ENCODE measurements at regions not wholly inside any gene's neighbourhood (a gene's known extent, or its start where the extent isn't known, plus 50 kb on each side); places are given as distances from the start of the nearest gene placed in this dataset.
"Not testable (repeated sequence)": the region's sequence is repeated elsewhere in the genome, so short reads cannot be mapped to it uniquely, and the experiment has no call there.

DNA sequence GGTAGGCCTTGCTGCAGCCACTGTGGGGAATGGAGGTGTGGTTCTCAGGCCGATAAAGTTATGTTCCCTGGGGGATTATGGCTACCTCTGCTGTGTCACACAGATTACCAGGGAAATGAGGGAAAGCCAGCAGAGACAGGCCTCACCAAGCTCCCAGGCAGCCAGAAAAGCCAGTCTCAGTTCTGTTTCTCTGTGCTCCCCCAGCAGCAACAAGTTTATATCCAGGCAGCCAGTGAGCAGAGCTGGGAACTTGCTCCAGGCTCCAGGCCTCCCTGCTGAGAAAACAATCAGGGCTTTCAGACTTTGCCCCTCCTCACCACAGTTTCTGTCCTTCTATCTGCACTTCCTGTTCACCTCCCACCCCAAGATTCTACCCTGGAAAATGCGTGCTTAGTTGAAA, 596.6 kb upstream of the GYPC start:
- DNase-seq (ENCODE audit: low read depth, low spot score): no peak
- H3K4me3 ChIP-seq (ENCODE audit: low read length): no peak overlapping the region

DNA sequence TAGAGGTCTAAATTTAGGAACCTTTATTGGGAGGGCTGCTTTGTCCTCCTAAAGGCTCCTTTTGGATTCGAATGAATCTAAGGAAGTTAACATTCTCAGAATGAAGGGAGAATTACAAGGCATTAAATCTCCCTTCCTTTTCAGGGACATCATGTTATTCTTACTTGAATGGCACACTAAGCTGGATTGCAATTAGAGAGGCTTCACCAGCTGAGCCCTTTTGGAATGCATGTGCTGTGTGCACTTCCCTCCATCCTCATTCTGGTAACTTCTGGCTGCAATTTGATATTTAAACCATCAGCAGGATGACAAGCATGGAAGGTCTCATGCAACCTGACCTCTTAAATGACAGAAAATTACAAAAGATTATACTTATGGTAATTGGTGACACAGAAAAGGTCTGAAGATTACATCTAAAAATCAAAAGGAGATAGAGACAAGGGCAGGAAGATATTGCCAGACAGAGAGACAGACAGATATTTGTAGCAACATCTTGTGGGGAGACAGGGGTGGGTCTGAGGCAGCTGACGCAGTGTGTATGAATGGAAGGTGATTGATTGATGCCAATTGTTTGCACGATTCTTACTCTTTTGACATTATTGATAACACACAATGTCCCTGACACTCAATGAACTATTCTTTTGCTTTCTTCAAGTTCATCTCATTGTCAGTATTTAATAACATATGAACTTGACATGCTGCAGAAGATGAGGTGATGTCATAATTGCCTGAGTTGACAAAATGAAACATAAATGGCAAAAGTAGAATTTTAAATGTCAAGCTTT, 570.8 kb upstream of the GYPC start:
- no peak overlapping the region for H3K4me3 ChIP-seq (ENCODE audit: low read length)
- no peak for DNase-seq (ENCODE audit: low read depth, low spot score)

GRCh38 chr2:126100962-126101361, 555.0 kb upstream of the GYPC start:
- no peak overlapping the region for H3K4me3 ChIP-seq (ENCODE audit: low read length)
- no peak for DNase-seq (ENCODE audit: low read depth, low spot score)

DNA sequence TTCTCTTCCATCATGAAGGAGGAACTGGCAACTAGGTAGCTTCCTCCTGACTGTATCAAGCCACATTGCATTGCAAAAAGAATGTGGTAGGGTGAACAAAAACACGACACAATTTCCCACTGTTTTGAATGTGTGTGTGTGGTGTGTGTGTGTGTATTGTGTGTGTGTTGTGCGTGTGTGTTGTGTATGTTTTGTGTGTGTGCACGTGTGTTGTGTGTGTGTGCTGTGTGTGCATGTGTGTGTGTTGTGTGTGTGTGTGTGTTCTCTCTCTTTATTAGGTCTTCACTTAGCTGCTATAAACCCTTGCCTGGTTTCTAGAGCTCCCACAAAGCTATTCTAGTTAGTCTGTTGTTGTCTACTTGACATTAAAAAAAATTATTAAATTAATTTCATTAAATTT, 550.0 kb upstream of the GYPC start:
- DNase-seq (ENCODE audit: low read depth, low spot score): no peak
- H3K4me3 ChIP-seq (ENCODE audit: low read length): no peak overlapping the region

GRCh38 chr2:126107883-126108282, 548.1 kb upstream of the GYPC start:
- no peak for DNase-seq (ENCODE audit: low read depth, low spot score)
- no peak overlapping the region for H3K4me3 ChIP-seq (ENCODE audit: low read length)

GRCh38 chr2:126115975-126116374, 540.0 kb upstream of the GYPC start:
- no peak for DNase-seq (ENCODE audit: low read depth, low spot score)
- H3K4me3 ChIP-seq (ENCODE audit: low read length): no peak overlapping the region

DNA sequence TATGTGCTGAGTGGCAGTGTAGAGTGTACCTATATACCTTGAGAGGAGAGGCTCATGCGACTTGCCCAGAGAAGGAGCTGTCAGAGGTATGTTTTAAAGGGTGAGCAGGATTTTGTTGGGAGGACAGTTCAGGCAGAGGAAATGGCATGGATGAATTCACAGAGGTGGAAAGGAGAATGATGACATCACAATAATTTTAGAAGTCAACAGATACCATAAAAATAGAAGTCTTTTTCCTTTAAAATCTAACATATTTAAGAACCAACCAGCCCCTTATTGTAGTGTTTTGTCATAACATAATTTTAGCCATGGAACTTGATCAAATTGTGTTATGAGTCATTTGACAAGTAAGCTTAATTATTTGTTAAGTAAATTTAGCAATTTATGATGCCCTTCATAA, 538.1 kb upstream of the GYPC start:
- no peak overlapping the region for H3K4me3 ChIP-seq (ENCODE audit: low read length)
- DNase-seq (ENCODE audit: low read depth, low spot score): no peak

- no peak overlapping the region for H3K4me3 ChIP-seq (ENCODE audit: low read length)
- no peak for DNase-seq (ENCODE audit: low read depth, low spot score)
Observed at GRCh38 chr2:126145752-126146151, 510.2 kb upstream of the GYPC start.

DNA sequence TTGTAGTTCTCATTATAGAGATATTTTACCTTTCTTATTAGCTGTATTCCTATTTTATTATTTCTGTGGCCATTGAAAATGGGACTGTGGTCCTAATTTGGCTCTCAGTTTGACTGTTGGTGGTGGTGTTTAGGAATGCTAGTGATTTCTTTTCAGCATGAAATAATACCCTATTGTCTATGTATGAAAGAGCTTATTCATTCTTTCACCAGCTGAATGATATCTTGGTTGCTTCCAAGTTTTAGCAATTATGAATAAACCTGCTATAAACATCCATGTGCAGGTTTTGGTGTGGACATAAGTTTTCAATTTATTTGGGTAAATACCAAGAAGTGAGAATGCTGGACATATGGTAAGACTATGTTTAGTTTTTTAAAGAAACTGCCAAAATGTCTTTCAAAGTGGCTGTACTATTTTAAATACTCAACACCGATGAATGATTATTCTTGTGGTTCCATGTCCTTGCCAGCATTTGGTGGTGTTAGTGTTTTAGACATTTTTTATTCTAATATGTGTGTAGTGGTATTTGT, 501.6 kb upstream of the GYPC start:
- no peak for DNase-seq (ENCODE audit: low read depth, low spot score)
- H3K4me3 ChIP-seq (ENCODE audit: low read length): no peak overlapping the region

- DNase-seq (ENCODE audit: low read depth, low spot score): not testable (repeated sequence)
Observed at GRCh38 chr2:126160950-126161349, 495.0 kb upstream of the GYPC start.

GRCh38 chr2:126172631-126173184, 483.2 kb upstream of the GYPC start:
- no peak overlapping the region for H3K4me3 ChIP-seq (ENCODE audit: low read length)
- no peak for DNase-seq (ENCODE audit: low read depth, low spot score)

More at GRCh38 chr2:126160950-126161349, 495.0 kb upstream of the GYPC start:
- H3K4me3 ChIP-seq (ENCODE audit: low read length): not testable (repeated sequence)

GRCh38 chr2:126175222-126175621, 480.7 kb upstream of the GYPC start:
- no peak overlapping the region for H3K4me3 ChIP-seq (ENCODE audit: low read length)
- DNase-seq (ENCODE audit: low read depth, low spot score): no peak

DNA sequence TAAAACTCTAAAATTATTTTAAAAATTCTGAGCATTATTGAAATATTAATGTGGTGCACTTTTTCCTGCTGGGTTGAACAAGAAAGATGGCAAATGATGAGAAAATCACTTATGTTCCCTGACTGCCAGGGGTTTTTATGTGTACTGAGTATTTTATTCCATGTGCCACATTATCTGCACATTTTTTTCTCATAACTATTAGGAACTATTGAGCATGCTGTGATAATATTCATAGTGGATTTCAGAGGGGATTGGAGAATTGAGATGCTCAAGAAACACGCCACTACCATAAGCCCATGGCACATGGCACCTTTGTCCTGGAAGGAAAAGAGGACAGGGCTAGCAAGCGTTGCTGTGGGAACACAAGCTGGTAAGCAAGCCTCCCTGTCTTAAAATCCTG, 478.5 kb upstream of the GYPC start:
- no peak for DNase-seq (ENCODE audit: low read depth, low spot score)
- no peak overlapping the region for H3K4me3 ChIP-seq (ENCODE audit: low read length)

- no peak overlapping the region for H3K4me3 ChIP-seq (ENCODE audit: low read length)
- DNase-seq (ENCODE audit: low read depth, low spot score): no peak
Observed at GRCh38 chr2:126187668-126188067, 468.3 kb upstream of the GYPC start.

GRCh38 chr2:126189527-126189926, 466.4 kb upstream of the GYPC start:
- H3K4me3 ChIP-seq (ENCODE audit: low read length): no peak overlapping the region
- no peak for DNase-seq (ENCODE audit: low read depth, low spot score)

- no peak for DNase-seq (ENCODE audit: low read depth, low spot score)
- no peak overlapping the region for H3K4me3 ChIP-seq (ENCODE audit: low read length)
Observed at GRCh38 chr2:126200538-126200937, 455.4 kb upstream of the GYPC start.

DNA sequence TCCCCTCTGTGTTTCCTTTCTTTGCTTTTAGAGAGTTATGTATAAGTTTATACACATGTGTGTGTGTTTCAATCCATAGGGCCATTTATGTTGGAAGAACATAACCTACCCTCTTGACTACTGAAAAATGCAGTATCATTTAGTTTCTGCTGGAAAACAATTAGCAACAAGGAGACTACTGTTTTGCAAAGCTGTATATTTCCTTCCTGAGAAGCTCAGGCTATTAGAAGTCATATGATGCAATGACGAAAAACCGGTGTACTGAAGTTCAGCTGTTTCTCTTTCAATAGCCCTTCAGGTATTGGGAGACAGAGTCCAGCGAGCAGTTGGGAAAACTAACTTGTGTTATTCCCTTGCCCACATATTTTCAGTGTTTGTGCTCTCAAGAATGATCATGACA, 447.7 kb upstream of the GYPC start:
- no peak for DNase-seq (ENCODE audit: low read depth, low spot score)
- no peak overlapping the region for H3K4me3 ChIP-seq (ENCODE audit: low read length)

DNA sequence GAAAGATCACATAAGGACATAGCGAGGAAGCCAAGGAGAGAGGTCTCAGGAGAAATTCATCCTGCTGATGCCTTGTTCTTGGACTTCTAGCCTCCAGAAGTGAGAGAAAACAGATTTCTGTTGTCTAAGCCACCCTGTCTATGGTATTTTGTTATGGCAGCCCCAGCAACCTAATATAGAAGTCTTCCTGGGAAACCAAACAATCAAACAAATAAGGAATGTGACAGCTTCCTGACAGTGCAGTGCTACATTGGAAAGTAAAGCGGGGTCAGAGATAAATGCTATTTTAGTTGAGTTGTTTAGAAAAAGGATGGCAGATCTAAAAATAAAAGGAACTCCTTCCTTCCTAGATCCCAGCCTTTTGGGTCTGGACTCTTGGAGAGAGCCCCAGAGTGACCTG, 443.2 kb upstream of the GYPC start:
- no peak for DNase-seq (ENCODE audit: low read depth, low spot score)
- H3K4me3 ChIP-seq (ENCODE audit: low read length): no peak overlapping the region

DNA sequence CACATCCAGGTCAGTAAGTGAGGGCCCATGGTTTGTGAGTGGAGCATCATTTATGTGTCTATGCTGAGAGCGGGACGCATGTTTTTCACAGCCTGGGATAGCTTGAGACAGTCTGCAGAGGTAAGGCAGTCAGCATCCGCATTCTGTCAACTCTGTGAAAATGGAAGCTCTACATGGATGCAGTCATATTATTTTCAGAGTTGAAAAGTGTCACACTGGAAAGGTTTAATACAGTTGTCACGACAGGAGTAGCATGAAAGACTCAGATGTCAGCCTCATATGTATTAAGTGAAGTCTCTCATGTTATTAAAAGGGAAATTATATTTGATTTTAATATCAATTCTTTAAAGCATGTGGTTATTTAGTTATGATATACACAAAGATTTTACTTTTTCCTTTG, 436.9 kb upstream of the GYPC start:
- H3K4me3 ChIP-seq (ENCODE audit: low read length): no peak overlapping the region
- DNase-seq (ENCODE audit: low read depth, low spot score): no peak

DNA sequence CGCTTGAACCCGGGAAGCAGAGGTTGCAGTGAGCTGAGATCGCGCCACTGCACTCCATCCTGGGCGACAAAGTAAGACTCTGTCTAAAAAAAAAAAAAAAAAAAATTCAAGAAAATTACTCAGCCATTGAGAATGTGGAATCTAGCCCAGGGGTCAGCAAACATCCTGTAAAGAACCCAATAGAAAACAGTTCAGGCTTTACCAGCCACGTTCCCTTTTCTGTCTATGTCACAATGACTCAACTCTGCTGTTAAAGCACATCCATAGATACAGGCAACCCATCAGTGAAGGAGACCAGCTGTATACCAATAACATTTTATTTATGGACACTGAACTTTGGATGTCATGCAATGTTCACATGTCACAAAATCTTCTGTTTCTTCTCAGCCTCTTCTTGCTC, 435.6 kb upstream of the GYPC start:
- no peak for DNase-seq (ENCODE audit: low read depth, low spot score)
- H3K4me3 ChIP-seq (ENCODE audit: low read length): no peak overlapping the region

GRCh38 chr2:126221506-126221905, 434.5 kb upstream of the GYPC start:
- H3K4me3 ChIP-seq (ENCODE audit: low read length): no peak overlapping the region
- DNase-seq (ENCODE audit: low read depth, low spot score): no peak

All from Jurkat, Clone E6-1 (cell line).